MG63 (cell line): ENCODE measurements at regions not wholly inside any gene's neighbourhood (a gene's known extent, or its start where the extent isn't known, plus 50 kb on each side); places are given as distances from the start of the nearest gene placed in this dataset.

Experiments used
- DNase-seq: peaks from one replicate; pipeline ENCODE4 v3.0.0-alpha.2; 2020
- H3K27me3 ChIP-seq: fragments of 250-450 bp; sonication (Bioruptor Pico); 2 replicates; pipeline ENCODE4 v1.5.1; 2020; ENCODE audit warnings: mild to moderate bottlenecking, moderate library complexity
- H3K36me3 ChIP-seq: fragments of 250-450 bp; sonication (Bioruptor Pico); 2 replicates; pipeline ENCODE4 v1.5.1; 2020; ENCODE audit warnings: mild to moderate bottlenecking, moderate library complexity
- H3K4me3 ChIP-seq: fragments of 250-450 bp; sonication (Bioruptor Pico); 2 replicates; pipeline ENCODE4 v1.5.1; 2020; ENCODE audit warnings: mild to moderate bottlenecking, moderate library complexity
- H3K9me3 ChIP-seq: fragments of 250-450 bp; sonication (Bioruptor Pico); 2 replicates; pipeline ENCODE4 v1.5.1; 2020; ENCODE audit warnings: mild to moderate bottlenecking, moderate library complexity

DNA sequence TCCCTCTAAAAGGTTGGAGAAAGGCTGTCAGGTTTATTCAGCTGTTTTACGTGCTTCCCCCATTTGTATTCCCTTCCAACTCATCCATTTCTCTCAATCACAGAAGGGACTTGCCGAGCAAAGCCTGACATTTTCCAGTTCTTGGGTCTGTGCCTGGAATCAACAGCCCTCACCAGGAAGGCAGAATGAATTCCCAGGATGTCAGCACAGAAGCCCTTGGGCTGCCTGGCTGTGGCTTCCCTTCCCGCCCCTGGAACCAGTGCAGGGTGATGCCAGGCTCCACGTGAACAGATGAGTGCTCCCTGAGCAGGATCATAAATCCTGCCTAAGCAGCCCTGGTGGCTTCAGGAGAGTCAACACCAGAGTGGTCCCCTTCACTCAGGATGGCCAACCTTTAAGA lies 86.1 kb upstream of the CD83 start:
- Histone ChIP-seq H3K36me3 (no peaks in the 10 kb centered on the region), H3K9me3 (peaks cover 6% of the 10 kb centered on the region), H3K27me3 (no peaks in the 10 kb centered on the region), H3K4me3 (no peak overlapping the region)
- DNase-seq, result peak; percentile 41

DNA sequence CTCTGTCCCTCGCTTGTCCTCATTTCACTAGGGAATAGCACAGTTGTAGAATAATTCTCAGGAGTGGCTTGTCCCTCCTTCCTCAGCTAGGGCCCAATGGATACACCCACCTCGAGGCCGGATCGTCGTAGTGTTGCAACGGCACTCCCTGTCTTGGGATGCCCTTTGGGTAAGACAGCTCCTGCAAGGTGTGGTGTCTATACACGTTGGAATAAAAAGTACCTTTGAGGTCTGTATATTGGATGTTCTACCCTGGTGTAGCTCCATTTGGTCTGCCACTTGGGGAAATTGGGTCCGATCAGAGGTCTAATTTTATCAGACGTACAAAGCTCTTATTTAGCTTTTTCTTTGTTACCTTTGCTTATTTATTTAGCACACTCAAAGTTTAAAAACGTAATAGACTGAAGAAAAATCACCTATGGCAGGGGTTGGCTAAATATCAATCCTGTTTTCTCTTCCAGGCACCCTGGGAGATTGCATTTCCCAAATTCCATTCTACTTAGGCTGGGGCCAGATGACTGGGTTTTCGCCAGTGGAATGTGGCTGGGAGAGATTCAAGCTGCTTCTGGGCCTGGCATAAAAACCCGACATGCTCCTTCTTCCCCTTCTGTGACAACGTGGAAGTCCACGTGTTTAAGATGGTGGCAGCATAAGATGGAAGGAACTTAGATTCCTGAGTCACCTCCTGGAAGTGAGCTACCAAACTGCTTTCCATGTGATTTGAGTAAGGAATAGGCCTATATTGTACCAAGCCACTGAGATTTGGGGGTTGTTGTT lies 82.3 kb upstream of the CD83 start:
- Histone ChIP-seq H3K9me3 (peaks cover 6% of the 10 kb centered on the region), H3K36me3 (no peaks in the 10 kb centered on the region), H3K27me3 (no peaks in the 10 kb centered on the region), H3K4me3 (no peak overlapping the region)
- DNase-seq, result peak; percentile 86

DNA sequence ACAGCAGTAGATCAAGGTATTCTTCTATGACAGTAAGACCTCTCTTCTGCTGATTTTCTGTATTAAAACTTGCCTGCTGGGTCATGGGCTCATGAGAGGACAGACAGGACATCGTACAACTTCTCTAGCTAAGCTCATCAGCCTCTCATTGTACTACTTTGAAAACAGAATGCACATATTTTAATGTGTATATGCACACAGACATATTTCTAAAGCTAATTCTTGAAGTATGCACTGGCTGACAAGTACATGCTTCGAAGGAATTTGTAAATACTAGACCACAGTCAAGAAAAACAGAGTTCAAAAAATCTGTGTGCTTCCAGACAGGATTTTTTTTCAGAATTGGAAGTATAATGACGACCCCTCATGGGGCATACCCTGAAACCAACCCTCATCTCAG lies 81.7 kb upstream of the CD83 start:
- H3K27me3 ChIP-seq, result no peaks in the 10 kb centered on the region
- DNase-seq, result no peak
- no peak overlapping the region for H3K4me3 ChIP-seq
- peaks cover 6% of the 10 kb centered on the region for H3K9me3 ChIP-seq
- H3K36me3 ChIP-seq, result no peaks in the 10 kb centered on the region

DNA sequence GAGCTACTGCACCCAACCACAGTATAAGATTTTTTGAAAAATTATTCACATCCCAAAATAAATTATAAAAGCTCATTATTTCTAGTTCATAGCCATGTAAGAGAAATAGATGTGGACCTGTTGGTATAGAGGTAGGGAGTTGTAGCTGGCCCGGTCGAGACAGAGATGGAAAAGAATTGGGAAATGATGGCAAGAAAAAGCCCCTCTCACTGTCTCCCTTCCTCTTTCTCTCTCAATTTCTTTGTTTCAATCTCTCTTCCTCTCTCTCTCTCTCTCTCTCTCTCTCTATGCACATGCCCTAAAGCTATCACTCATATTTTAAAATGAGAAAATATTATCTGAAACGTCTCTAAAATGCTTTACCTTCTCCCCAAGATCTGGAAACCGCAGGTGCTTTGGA lies 80.7 kb upstream of the CD83 start:
- no peaks in the 10 kb centered on the region for H3K36me3 ChIP-seq
- H3K9me3 ChIP-seq, result peaks cover 6% of the 10 kb centered on the region
- no peak for DNase-seq
- no peaks in the 10 kb centered on the region for H3K27me3 ChIP-seq
- H3K4me3 ChIP-seq, result no peak overlapping the region

DNA sequence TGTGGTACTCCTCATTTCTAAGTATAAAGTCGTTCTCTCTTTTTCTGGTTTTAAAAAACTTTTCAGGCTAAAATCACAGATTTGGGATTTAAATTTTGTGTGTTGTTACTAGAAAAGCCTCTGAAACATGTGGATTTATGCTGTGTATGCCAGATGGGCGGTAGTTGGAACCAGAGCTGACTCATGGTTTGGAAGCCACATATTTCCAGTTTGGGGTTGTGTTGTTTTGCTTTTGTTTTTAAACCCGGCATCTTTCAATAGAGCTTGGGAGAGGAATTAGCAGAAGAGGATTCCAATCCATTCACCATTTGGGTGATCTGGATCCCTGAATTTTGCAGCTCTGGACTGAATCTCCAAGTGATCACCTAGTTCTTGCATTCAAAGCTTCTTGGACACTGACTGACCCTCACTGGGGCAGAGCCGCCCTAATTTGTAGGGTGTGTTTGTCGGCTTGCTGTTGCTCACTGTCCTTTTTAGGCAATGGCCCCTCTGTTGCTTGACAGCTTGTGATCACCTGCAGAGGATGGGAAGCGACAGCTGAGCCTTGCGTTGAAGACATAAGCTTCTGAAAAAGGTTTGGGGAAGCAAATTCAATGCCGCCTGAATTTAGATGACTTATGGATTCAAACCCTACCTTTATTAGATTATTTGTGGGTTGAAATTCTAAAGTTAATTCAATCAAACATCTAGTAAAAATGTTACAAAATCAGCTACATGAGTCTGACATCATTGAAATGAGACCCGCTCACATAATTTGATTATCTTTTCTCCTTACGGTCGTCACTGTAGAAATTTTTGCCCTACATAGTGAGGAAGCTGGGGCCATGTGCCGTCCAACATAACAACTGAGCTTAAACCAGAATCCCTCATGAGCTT lies 79.9 kb upstream of the CD83 start:
- peak; percentile 74 for DNase-seq
- H3K27me3 ChIP-seq, result no peaks in the 10 kb centered on the region
- no peaks in the 10 kb centered on the region for H3K36me3 ChIP-seq
- H3K9me3 ChIP-seq, result peaks cover 6% of the 10 kb centered on the region
- H3K4me3 ChIP-seq, result peak overlapping the region; percentile 14; the same call in 1 of the 2 replicates

DNA sequence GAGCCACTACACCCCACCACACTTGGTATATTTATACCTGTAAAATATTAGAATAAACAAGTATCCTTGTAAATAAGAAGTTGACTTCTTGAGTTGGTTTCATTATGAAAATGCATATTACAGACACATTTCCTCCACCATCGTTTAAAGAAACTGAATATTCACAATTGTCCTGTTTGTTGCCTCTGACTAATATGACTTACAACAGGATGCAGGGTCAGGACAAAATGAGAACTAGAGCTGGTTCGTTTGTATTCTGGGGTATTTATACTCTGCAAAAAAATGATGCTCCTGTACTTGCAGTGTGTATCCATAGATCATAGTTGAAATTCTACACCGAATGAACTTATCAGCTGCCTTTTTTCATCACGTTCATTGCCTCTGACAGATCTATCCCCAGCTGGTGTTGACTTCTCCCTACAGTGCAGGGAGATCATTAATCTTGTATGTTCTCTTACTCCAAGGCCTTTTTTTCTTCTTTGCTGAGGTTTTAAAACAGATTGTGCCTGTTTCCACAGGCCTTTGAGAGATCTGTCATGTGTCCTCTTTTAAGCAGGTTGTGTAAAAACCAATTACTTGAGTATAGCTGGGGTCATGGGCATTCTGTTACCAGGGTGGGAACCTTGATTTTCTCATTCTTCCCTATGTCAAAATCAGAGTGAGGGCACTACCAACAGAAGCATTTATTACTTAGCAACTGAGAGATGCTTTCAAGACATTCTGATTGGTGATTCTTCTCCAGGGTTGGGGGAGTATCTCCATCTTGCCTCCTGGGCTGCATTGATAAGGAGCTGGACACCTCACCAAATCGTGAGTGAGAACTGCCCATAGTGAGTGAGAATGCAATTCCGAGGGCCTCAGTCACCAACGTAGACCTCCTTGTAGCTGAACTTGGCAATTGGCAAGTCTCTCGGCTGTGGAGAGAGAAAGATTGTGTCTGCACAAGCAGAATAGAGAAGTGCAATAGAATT lies 78.8 kb upstream of the CD83 start:
- Histone ChIP-seq H3K4me3 (no peak overlapping the region), H3K36me3 (no peaks in the 10 kb centered on the region), H3K9me3 (peaks cover 6% of the 10 kb centered on the region), H3K27me3 (no peaks in the 10 kb centered on the region)
- no peak for DNase-seq

DNA sequence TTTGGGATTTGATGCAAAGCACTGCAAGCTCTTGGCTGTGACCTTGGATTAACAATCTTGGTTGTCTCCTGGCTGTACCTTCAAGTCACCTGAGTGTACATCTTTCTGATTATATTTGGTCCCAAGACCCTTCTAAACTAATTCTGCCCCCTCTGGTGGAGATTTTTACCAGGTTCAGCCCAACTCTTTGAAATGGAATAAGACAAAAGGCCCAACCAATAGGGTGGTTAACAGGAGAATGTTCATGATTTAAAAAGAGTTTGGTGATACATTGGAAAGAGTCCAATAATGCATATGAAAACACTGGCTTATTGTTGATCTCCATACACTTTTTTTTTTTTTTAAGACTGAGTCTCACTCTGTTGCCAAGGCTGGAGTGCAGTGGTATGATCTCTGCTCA lies 77.5 kb upstream of the CD83 start:
- no peak overlapping the region for H3K4me3 ChIP-seq
- H3K27me3 ChIP-seq, result no peaks in the 10 kb centered on the region
- no peak for DNase-seq
- H3K36me3 ChIP-seq, result no peaks in the 10 kb centered on the region
- peaks cover 6% of the 10 kb centered on the region for H3K9me3 ChIP-seq

DNA sequence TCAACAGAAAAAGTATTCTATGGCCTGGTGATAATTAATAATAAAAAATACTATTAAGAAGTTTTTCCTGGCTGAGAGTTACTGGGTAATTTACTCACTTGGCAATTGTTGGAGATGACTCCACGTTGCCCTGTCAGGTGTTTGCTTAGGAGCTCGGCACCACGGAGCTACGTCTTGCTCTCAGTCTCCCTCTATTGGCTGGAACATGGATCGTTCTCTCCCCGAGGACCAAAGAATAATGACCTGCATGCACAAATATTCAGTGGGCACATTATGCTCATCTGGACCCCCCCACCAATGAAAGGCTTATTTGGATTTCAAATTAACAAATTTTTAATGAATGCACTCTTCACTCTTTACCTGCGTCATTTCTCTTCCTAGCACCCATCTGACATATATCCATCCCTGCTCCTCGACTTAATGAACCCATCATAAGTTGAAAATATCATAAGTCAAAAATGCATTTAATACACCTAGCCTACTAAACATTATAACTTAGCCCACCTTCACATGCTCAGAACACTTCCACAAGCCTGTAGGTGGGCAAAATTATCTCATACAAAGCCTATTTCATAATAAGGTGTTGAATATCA lies 71.0 kb upstream of the CD83 start:
- Histone ChIP-seq H3K27me3 (peaks cover 11% of the 10 kb centered on the region; the same call in 1 of the 2 replicates), H3K9me3 (no peaks in the 10 kb centered on the region), H3K36me3 (no peaks in the 10 kb centered on the region), H3K4me3 (no peak overlapping the region)
- DNase-seq, result peak; percentile 45

DNA sequence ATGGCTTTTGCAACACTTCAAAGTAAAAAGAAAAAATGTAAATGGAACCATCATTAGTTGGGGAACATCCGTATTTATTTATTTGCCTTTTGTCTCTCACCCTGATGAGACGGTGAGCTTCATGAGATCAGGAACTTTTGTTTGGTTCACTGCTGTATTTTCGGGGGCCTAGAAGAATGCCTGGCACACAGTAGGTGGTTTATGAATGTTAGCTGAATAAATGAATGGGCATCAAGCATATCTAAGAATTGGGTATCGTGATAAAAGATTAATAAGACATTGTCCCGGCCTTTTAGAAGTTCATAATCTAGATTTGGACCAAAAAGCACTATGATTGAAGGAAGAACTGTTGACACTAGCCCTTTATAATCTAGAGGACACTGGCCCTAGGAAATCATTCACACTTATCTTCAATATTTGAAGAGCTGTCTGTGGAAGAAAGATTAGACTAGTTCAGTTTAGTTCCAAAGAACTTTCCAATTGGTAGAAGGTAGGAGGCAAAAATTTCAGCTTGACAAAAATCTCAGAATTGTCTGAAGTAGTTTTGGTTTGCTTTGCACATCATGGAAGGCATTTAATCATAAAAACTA lies 70.3 kb upstream of the CD83 start:
- peaks cover 11% of the 10 kb centered on the region; the same call in 1 of the 2 replicates for H3K27me3 ChIP-seq
- no peaks in the 10 kb centered on the region for H3K36me3 ChIP-seq
- DNase-seq, result no peak
- no peak overlapping the region for H3K4me3 ChIP-seq
- no peaks in the 10 kb centered on the region for H3K9me3 ChIP-seq

DNA sequence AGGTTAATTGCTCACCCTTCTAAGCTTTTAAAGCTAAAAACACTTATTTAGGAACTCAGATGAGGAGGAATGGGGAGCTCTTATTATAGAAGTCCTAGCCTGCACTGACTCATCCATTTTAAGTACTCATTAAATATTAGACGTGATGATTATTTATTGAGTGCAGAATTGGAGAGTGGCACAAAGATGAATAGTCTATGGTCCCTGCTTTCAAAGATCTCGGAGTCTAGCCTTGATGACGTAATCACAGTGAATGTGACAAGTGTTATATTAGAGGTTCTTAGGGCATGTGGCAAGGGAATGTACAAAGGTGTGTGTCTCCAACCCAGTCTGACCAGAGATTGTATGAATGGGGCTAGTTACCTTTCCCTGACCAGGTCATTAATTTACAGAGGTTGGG lies 68.7 kb upstream of the CD83 start:
- Histone ChIP-seq H3K9me3 (no peaks in the 10 kb centered on the region), H3K36me3 (no peaks in the 10 kb centered on the region), H3K27me3 (peaks cover 11% of the 10 kb centered on the region; the same call in 1 of the 2 replicates), H3K4me3 (no peak overlapping the region)
- DNase-seq, result no peak

DNA sequence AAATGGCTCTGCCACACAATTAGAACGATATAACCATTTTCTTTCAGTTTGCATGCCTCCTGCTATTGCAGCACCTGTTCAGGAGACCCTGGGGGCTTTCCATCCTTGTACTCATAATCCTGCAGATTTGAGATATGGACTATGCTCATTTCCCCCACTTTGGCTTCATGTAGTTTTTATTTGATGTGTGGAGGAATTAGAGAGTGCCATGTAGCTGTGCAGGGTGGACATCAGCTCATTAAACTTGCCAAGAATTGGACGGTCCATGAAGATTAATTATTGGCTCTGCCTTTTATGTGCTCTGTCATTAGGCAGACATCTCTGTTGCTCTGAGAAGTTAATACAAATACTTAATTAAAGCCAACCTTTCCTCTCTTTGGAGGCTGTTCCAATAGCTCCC lies 66.2 kb upstream of the CD83 start:
- no peak for DNase-seq
- Histone ChIP-seq H3K9me3 (no peaks in the 10 kb centered on the region), H3K27me3 (peaks cover 11% of the 10 kb centered on the region; the same call in 1 of the 2 replicates), H3K4me3 (no peak overlapping the region), H3K36me3 (no peaks in the 10 kb centered on the region)

DNA sequence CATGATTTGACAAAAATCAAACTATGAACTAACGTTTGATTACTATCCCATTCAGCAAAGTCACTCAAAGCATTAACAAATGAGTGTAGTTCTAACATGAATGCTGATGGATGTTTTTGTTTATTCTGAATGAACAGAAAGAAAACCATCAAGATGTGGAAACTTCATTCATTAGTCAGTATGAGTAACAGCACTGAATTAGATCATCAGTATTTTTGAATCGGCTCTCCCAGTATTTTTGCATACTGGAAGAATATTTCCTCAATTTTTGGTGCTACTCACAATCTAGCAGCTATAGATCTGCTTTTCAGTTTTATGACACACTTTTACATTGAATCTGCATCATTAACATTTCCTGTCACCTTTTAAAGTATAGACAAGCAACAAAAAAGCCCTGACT lies 63.8 kb upstream of the CD83 start:
- H3K27me3 ChIP-seq, result peaks cover 3% of the 10 kb centered on the region
- no peaks in the 10 kb centered on the region for H3K9me3 ChIP-seq
- DNase-seq, result no peak
- no peaks in the 10 kb centered on the region for H3K36me3 ChIP-seq
- no peak overlapping the region for H3K4me3 ChIP-seq

DNA sequence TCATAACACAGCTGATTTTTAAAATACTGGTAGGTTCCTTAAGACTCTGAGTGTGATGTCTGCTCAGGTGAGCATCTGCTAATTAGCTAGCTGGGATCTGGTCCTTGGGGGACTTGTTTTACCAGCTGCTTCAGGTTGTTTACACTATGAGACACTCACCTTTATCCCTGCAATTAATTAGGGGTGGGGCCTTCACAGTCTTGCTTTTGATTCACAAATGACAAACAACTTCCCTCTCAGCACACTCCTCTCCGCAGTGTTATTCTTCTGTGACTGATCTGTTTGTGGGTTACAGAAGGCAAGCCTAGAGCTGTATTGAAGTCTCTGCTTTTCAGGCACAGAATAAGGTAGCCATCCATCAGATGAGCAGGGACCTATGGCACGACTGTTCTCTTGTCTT lies 62.0 kb upstream of the CD83 start:
- no peak for DNase-seq
- H3K27me3 ChIP-seq, result no peaks in the 10 kb centered on the region; the same call in 1 of the 2 replicates
- H3K9me3 ChIP-seq, result no peaks in the 10 kb centered on the region
- H3K4me3 ChIP-seq, result no peak overlapping the region
- no peaks in the 10 kb centered on the region for H3K36me3 ChIP-seq

DNA sequence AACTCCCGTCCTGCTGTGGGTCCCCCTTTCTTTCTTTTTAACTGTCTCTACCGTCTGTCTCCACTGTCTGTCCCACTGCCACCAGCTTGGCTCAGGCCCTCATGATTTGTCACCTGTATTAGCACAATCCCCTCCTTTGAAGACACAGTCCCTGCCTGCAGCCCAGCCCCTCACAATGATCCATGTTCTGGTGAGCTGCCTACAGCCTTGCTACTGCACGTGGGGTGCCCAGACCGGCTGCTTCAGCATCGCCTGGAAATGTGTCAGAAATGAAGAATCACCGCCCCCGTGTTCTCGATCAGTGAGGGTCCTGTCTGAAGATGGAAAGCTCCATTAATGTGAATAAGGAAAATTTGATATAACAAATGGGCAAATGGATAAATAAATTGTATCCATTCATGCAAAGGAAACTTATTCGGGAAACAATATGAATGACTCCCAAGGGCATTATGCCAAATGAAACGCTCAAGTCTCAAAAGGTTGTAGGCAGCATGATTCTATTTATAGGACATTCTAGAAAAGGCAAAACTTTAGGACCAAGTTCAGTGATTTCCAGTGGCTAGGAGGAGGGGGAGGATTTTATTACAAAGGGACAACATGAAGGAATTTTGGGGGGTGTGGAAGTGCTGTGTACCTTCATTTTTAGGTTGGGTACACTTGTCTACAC lies 59.4 kb upstream of the CD83 start:
- Histone ChIP-seq H3K36me3 (no peaks in the 10 kb centered on the region), H3K4me3 (no peak overlapping the region), H3K27me3 (no peaks in the 10 kb centered on the region; the same call in 1 of the 2 replicates), H3K9me3 (peaks cover 10% of the 10 kb centered on the region)
- DNase-seq, result no peak

DNA sequence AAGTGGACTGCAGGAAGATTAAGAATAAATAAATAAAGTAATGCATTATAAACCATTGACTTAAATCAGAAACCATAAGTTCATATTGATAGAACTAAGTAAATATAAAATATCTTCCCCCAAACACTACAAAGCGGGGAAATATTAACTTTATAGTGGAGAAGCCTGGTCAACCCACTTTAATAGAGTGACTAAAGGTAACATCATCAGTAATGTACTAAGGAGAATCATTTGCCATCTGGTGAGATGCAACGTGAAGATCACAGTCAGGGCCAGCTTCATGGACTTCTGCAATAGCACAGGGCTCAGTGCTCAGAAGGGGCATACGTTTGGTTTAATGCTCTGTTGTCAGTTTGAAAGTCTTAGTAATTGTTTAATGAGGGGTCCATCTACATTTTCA lies 58.8 kb upstream of the CD83 start:
- Histone ChIP-seq H3K9me3 (peaks cover 10% of the 10 kb centered on the region), H3K36me3 (no peaks in the 10 kb centered on the region)
- DNase-seq, result no peak

More for the DNA sequence above, 58.8 kb upstream of the CD83 start:
- H3K27me3 ChIP-seq, result no peaks in the 10 kb centered on the region; the same call in 1 of the 2 replicates
- no peak overlapping the region for H3K4me3 ChIP-seq
